COLO668 (cell line): ENCODE measurements at regions not wholly inside any gene's neighbourhood (a gene's known extent, or its start where the extent isn't known, plus 50 kb on each side); places are given as distances from the start of the nearest gene placed in this dataset.

ENCODE experiments used
- DNase-seq: peaks from one replicate; lab custom pipeline; 2025; ENCODE audit not compliant: unreplicated experiment; lab: John Stamatoyannopoulos, UW

GRCh38 chr13:82447416-82448077 is 1434.7 kb downstream of the SLITRK1 start:
- DNase-seq = no peak

- no peak for DNase-seq
Observed at GRCh38 chr13:82439159-82439904, 1442.9 kb downstream of the SLITRK1 start.

GRCh38 chr13:82438320-82438719 is 1444.0 kb downstream of the SLITRK1 start:
- DNase-seq = no peak

GRCh38 chr13:82436099-82436585 is 1446.1 kb downstream of the SLITRK1 start:
- no peak for DNase-seq

- no peak for DNase-seq
Observed at GRCh38 chr13:82432949-82433348, 1449.3 kb downstream of the SLITRK1 start.

GRCh38 chr13:82412749-82413148 is 1469.5 kb downstream of the SLITRK1 start:
- no peak for DNase-seq

- DNase-seq = no peak
Observed at GRCh38 chr13:82407321-82407720, 1475.0 kb downstream of the SLITRK1 start.

GRCh38 chr13:82374719-82375118 is 1507.6 kb downstream of the SLITRK1 start:
- DNase-seq = no peak

- no peak for DNase-seq
Observed at GRCh38 chr13:82370316-82370715, 1512.0 kb downstream of the SLITRK1 start.

GRCh38 chr13:82364525-82364924 is 1517.7 kb downstream of the SLITRK1 start:
- DNase-seq = no peak

GRCh38 chr13:82358284-82358683 is 1524.0 kb downstream of the SLITRK1 start:
- DNase-seq = no peak

- DNase-seq = no peak
Observed at GRCh38 chr13:82356667-82357410, 1525.4 kb downstream of the SLITRK1 start.

GRCh38 chr13:82344867-82345266 is 1537.4 kb downstream of the SLITRK1 start:
- no peak for DNase-seq

GRCh38 chr13:82341116-82341515 is 1541.2 kb downstream of the SLITRK1 start:
- DNase-seq = no peak

- no peak for DNase-seq
Observed at GRCh38 chr13:82330499-82330898, 1551.8 kb downstream of the SLITRK1 start.

GRCh38 chr13:82323101-82323500 is 1559.2 kb downstream of the SLITRK1 start:
- no peak for DNase-seq

GRCh38 chr13:82305588-82305987 is 1576.7 kb downstream of the SLITRK1 start:
- DNase-seq = no peak

GRCh38 chr13:82298106-82298505 is 1584.2 kb downstream of the SLITRK1 start:
- DNase-seq = no peak

- DNase-seq = no peak
Observed at GRCh38 chr13:82294226-82294625, 1588.0 kb downstream of the SLITRK1 start.

- DNase-seq = no peak
Observed at GRCh38 chr13:82292334-82292733, 1589.9 kb downstream of the SLITRK1 start.

- DNase-seq = no peak
Observed at GRCh38 chr13:82291852-82292251, 1590.4 kb downstream of the SLITRK1 start.

- DNase-seq = no peak
Observed at GRCh38 chr13:82275644-82276043, 1606.6 kb downstream of the SLITRK1 start.
